Endothelial cell of umbilical vein (primary cell): ENCODE measurements at regions not wholly inside any gene's neighbourhood (a gene's known extent, or its start where the extent isn't known, plus 50 kb on each side); places are given as distances from the start of the nearest gene placed in this dataset.

ENCODE experiments used
- BruUV-seq: library from RNA; stranded (reverse); fragments of 400-500 nt; replicated peaks from 2 replicates; lab custom pipeline; 2021; lab: Mats Ljungman, UMichigan
- CTCF ChIA-PET: fragments of 300-600, 350-600 bp; sonication (Branson Sonifier 250); formaldehyde crosslinking; loops from one replicate; lab custom pipeline; 2021; ENCODE audit warnings: antibody characterized with exemption, inconsistent platforms; lab: Charles Lee
- POLR2A ChIA-PET: fragments of 300-600, 350-600 bp; sonication (Branson Sonifier 250); formaldehyde crosslinking; loops from one replicate; lab custom pipeline; 2021; ENCODE audit warnings: antibody characterized with exemption, inconsistent platforms; lab: Charles Lee
- DNase-seq: peaks from one replicate; pipeline ENCODE4 v3.0.0-alpha.2; 2011; ENCODE audit warnings: low read depth, low spot score
- FAIRE-seq: peaks from 2 replicates; lab custom pipeline; 2011; peaks lifted over from hg19 to GRCh38; lab: Jason Lieb, UNC
- H2AFZ ChIP-seq: 2 replicates; pipeline ENCODE4 v1.6.0; 2012; ENCODE audit warnings: low read depth, low read length, control low read depth, inconsistent platforms
- H3K27ac ChIP-seq: 2 replicates; pipeline ENCODE4 v1.5.1; 2011; ENCODE audit warnings: low read depth, mild to moderate bottlenecking, control low read depth, low read length, moderate library complexity; ENCODE audit not compliant: insufficient read depth
- H3K27me3 ChIP-seq, 2 experiments: 2 replicates each; pipeline versions ENCODE4 v1.6.0 to v1.6.1; 2011; ENCODE audit warnings: low read length in 2 of 2, mixed read lengths in 1 of 2; ENCODE audit not compliant: control insufficient read depth in 2 of 2, insufficient read depth in 2 of 2
- H3K36me3 ChIP-seq, 2 experiments: 2 replicates in 1 of 2; 3 replicates in 1 of 2; pipeline ENCODE4 v1.5.1; 2011; ENCODE audit warnings: low read length in 2 of 2, mild to moderate bottlenecking in 1 of 2, moderate library complexity in 1 of 2; ENCODE audit not compliant: control insufficient read depth in 2 of 2, insufficient read depth in 2 of 2; ENCODE audit errors: extremely low read depth in 1 of 2
- H3K4me1 ChIP-seq: 3 replicates; pipeline ENCODE4 v1.5.1; 2011; ENCODE audit warnings: mild to moderate bottlenecking, low read length; ENCODE audit not compliant: control insufficient read depth, insufficient read depth; ENCODE audit errors: extremely low read depth
- H3K4me2 ChIP-seq: 2 replicates; pipeline ENCODE4 v1.6.1; 2011; ENCODE audit warnings: low read length, control low read depth, mixed read lengths; ENCODE audit not compliant: insufficient read depth
- H3K4me3 ChIP-seq, 3 experiments: fragments of 200-600 bp in 1 of 3; sonication (generic), shearing (Covaris generic) in 1 of 3; replicated peaks in 1 of 3; 2 replicates each; pipeline ENCODE4 v1.5.1; 2011 to 2016; ENCODE audit warnings: control low read depth in 3 of 3, low read length in 3 of 3, mild to moderate bottlenecking in 2 of 3, inconsistent platforms in 1 of 3, low read depth in 1 of 3, moderate library complexity in 1 of 3; ENCODE audit not compliant: insufficient read depth in 1 of 3
- H3K79me2 ChIP-seq: 2 replicates; pipeline ENCODE4 v1.6.0; 2012; ENCODE audit warnings: low read length, inconsistent platforms; ENCODE audit not compliant: control insufficient read depth, insufficient read depth
- H3K9ac ChIP-seq: replicated peaks from 2 replicates; pipeline ENCODE3; 2011; ENCODE audit warnings: low read length, control low read depth; ENCODE audit not compliant: insufficient read depth; ENCODE audit errors: extremely low read depth
- H3K9me1 ChIP-seq: replicated peaks from 3 replicates; pipeline ENCODE4 v1.6.0; 2011; ENCODE audit warnings: mild to moderate bottlenecking, low read length; ENCODE audit not compliant: control insufficient read depth, insufficient read depth; ENCODE audit errors: extremely low read depth
- H3K9me3 ChIP-seq: replicated peaks from 2 replicates; pipeline ENCODE4 v1.5.1; 2012; ENCODE audit warnings: low read length, inconsistent platforms; ENCODE audit not compliant: control insufficient read depth, insufficient read depth
- H4K20me1 ChIP-seq: replicated peaks from 2 replicates; pipeline ENCODE3; 2011; ENCODE audit warnings: mild to moderate bottlenecking, low read length; ENCODE audit not compliant: control insufficient read depth, insufficient read depth; ENCODE audit errors: extremely low read depth
- EZH2 ChIP-seq: IDR thresholded peaks from 2 replicates; pipeline ENCODE4 v1.6.1; 2012; ENCODE audit warnings: borderline replicate concordance, low read depth, mild to moderate bottlenecking, moderate library complexity, low read length, inconsistent platforms; ENCODE audit not compliant: severe bottlenecking
- FOS ChIP-seq: IDR thresholded peaks from 2 replicates; pipeline ENCODE4 v1.6.1; 2011; ENCODE audit warnings: mild to moderate bottlenecking, low read length, moderate library complexity, borderline replicate concordance; ENCODE audit not compliant: insufficient read depth
- GATA2 ChIP-seq: IDR thresholded peaks from 2 replicates; pipeline ENCODE4 v1.7.0; 2011; ENCODE audit warnings: low read depth, mild to moderate bottlenecking, moderate library complexity, mixed read lengths, low read length; ENCODE audit not compliant: insufficient read length, insufficient read depth
- JUN ChIP-seq: IDR thresholded peaks from 2 replicates; pipeline ENCODE4 v1.6.1; 2011; ENCODE audit warnings: borderline replicate concordance, low read depth; ENCODE audit not compliant: insufficient read length, insufficient read depth
- MAX ChIP-seq: IDR thresholded peaks from 2 replicates; pipeline ENCODE4 v1.6.1; 2011; ENCODE audit not compliant: insufficient read depth, insufficient read length
- MYC ChIP-seq: IDR thresholded peaks from one replicate; pipeline ENCODE4 v1.6.1; 2011; ENCODE audit warnings: mild to moderate bottlenecking, low read depth, low read length
- POLR2A ChIP-seq: IDR thresholded peaks from 2 replicates; pipeline ENCODE4 v1.6.1; 2012; ENCODE audit warnings: low read depth, mild to moderate bottlenecking, control low read depth, low read length
- POLR2AphosphoS5 ChIP-seq: IDR thresholded peaks from 2 replicates; pipeline ENCODE4 v1.6.1; 2012; ENCODE audit warnings: low read depth, mild to moderate bottlenecking, control low read depth, low read length, moderate library complexity; ENCODE audit not compliant: insufficient read depth
- dilution Hi-C: fragments of 300-500 bp; cut with MboI; formaldehyde crosslinking; loops from one replicate; pipeline ENCODE4 v1.15.0; 2019; ENCODE audit warnings: low sequenced_read_pairs; ENCODE audit not compliant: extremely low pct_ligation_motif_present
- intact Hi-C: fragments of 100-400 bp; cut with micrococcal nuclease; formaldehyde crosslinking; loops from one replicate; pipeline ENCODE4 v1.10.0; 2022
- TF ChIP-seq, protein P1 (sequence below), 2 donors: IDR thresholded peaks; 1 replicate in 1 of 2; 2 replicates in 1 of 2; pipeline ENCODE4 v1.5.1; 2011; ENCODE audit warnings: low read length in 2 of 2, mild to moderate bottlenecking in 2 of 2, moderate library complexity in 2 of 2, control low read depth in 1 of 2, inconsistent platforms in 1 of 2, low read depth in 1 of 2; ENCODE audit not compliant: insufficient read depth in 1 of 2; ENCODE audit errors: extremely low read depth in 1 of 2

GRCh38 chr4:162782778-162783525, 383.7 kb downstream of the NAF1 start:
- Histone ChIP-seq H3K79me2 (no peaks in the 10 kb centered on the region), H3K36me3 (no peaks in the 10 kb centered on the region), H3K4me1 (no peaks in the 10 kb centered on the region), H3K9me1 (no peaks in the 10 kb centered on the region), H4K20me1 (no peaks in the 10 kb centered on the region), H3K4me3 (no peak overlapping the region), H3K27me3 (no peaks in the 10 kb centered on the region), H3K9ac (no peak overlapping the region), H2AFZ (no peak overlapping the region), H3K27ac (no peak overlapping the region), H3K4me2 (no peak overlapping the region), H3K9me3 (peaks cover 3% of the 10 kb centered on the region)
- no peak for DNase-seq
- FAIRE-seq = no peak
- dilution Hi-C loops = no loop called here
- TF ChIP-seq JUN (no peak), GATA2 (no peak), FOS (no peak), MAX (no peak), EZH2 (no peak), POLR2A (no peak), MYC (no peak), POLR2AphosphoS5 (no peak)
- TF ChIP-seq, protein P1, sequence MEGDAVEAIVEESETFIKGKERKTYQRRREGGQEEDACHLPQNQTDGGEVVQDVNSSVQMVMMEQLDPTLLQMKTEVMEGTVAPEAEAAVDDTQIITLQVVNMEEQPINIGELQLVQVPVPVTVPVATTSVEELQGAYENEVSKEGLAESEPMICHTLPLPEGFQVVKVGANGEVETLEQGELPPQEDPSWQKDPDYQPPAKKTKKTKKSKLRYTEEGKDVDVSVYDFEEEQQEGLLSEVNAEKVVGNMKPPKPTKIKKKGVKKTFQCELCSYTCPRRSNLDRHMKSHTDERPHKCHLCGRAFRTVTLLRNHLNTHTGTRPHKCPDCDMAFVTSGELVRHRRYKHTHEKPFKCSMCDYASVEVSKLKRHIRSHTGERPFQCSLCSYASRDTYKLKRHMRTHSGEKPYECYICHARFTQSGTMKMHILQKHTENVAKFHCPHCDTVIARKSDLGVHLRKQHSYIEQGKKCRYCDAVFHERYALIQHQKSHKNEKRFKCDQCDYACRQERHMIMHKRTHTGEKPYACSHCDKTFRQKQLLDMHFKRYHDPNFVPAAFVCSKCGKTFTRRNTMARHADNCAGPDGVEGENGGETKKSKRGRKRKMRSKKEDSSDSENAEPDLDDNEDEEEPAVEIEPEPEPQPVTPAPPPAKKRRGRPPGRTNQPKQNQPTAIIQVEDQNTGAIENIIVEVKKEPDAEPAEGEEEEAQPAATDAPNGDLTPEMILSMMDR (IDR thresholded peaks at IDR 0.05; ENCODE audit: extremely low read depth in 1 of 2, insufficient read depth in 1 of 2, low read depth in 1 of 2, low read length in 2 of 2) = no peak
- ChIA-PET CTCF (no interaction called here), POLR2A (no interaction called here)
- intact Hi-C loops = no loop called here
- no TSS peak for BruUV-seq
